PC-3 (cell line): ENCODE measurements at regions not wholly inside any gene's neighbourhood (a gene's known extent, or its start where the extent isn't known, plus 50 kb on each side); places are given as distances from the start of the nearest gene placed in this dataset.

Experiments
- ATAC-seq: fragments of 200-7000 bp; cut with Tn5 transposase; 2 replicates; pipeline ENCODE4 v1.9.1; 2020; ENCODE audit warnings: mild to moderate bottlenecking, moderate library complexity
- BruUV-seq: library from RNA; stranded (reverse); fragments of 400-500 nt; replicated peaks from 2 replicates; lab custom pipeline; 2021; lab: Mats Ljungman, UMichigan
- CTCF ChIA-PET: fragments of 300-600 bp; sonication (Branson Sonifier 250); formaldehyde crosslinking; loops from one replicate; lab custom pipeline; 2022; ENCODE audit warnings: antibody characterized with exemption; lab: Charles Lee
- POLR2A ChIA-PET: fragments of 300-600 bp; sonication (Branson Sonifier 250); formaldehyde crosslinking; loops from one replicate; lab custom pipeline; 2022; ENCODE audit warnings: antibody characterized with exemption; ENCODE audit not compliant: unreplicated experiment; lab: Charles Lee
- DNase-seq: peaks from one replicate; pipeline ENCODE4 v3.0.0-alpha.2; 2015
- H2AFZ ChIP-seq: fragments of 300-600 bp; sonication (generic); 2 replicates; pipeline ENCODE4 v1.6.0; 2016; ENCODE audit warnings: antibody characterized with exemption, low read length
- H3F3A ChIP-seq: fragments of 300-600 bp; sonication (generic); one replicate; pipeline ENCODE4 v1.6.0; 2017; ENCODE audit warnings: antibody characterized with exemption, low read length, control low read depth, mild to moderate bottlenecking; ENCODE audit not compliant: unreplicated experiment
- H3K27ac ChIP-seq: fragments of 300-600 bp; sonication (generic); 2 replicates; pipeline ENCODE4 v1.5.1; 2016; ENCODE audit warnings: mild to moderate bottlenecking, low read length
- H3K27me3 ChIP-seq: fragments of 300-600 bp; sonication (generic); 2 replicates; pipeline ENCODE4 v1.6.1; 2016; ENCODE audit warnings: low read length, mixed read lengths
- H3K36me3 ChIP-seq: fragments of 300-600 bp; sonication (generic); 2 replicates; pipeline ENCODE4 v1.6.1; 2016; ENCODE audit warnings: low read depth, mixed run types, low read length, mixed read lengths
- H3K4me1 ChIP-seq: fragments of 300-600 bp; sonication (generic); 2 replicates; pipeline ENCODE4 v1.5.1; 2016; ENCODE audit warnings: low read length; ENCODE audit not compliant: insufficient read depth
- H3K4me2 ChIP-seq: fragments of 300-600 bp; sonication (generic); 2 replicates; pipeline ENCODE4 v1.6.0; 2016; ENCODE audit warnings: low read length
- H3K4me3 ChIP-seq: fragments of 300-600 bp; sonication (generic); 2 replicates; pipeline ENCODE4 v1.5.1; 2016; ENCODE audit warnings: mild to moderate bottlenecking, low read length, mixed read lengths
- H3K79me2 ChIP-seq: fragments of 300-600 bp; sonication (generic); 2 replicates; pipeline ENCODE4 v1.6.1; 2017; ENCODE audit warnings: low read length, mixed read lengths
- H3K9ac ChIP-seq: fragments of 300-600 bp; sonication (generic); 2 replicates; pipeline ENCODE4 v1.6.0; 2016; ENCODE audit warnings: mild to moderate bottlenecking, low read length
- H3K9me2 ChIP-seq: fragments of 300-600 bp; sonication (generic); replicated peaks from 2 replicates; pipeline ENCODE4 v1.6.1; 2016; ENCODE audit warnings: mixed run types, low read length, mixed read lengths
- H3K9me3 ChIP-seq: fragments of 300-600 bp; sonication (generic); 2 replicates; pipeline ENCODE4 v1.6.1; 2016; ENCODE audit warnings: low read length, mixed read lengths
- H4K20me1 ChIP-seq: fragments of 300-600 bp; sonication (generic); 2 replicates; pipeline ENCODE4 v1.6.1; 2016; ENCODE audit warnings: low read length, mixed read lengths
- EZH2 ChIP-seq: fragments of 300-600 bp; sonication (generic); IDR thresholded peaks from one replicate; pipeline ENCODE4 v1.6.1; 2017; ENCODE audit warnings: antibody characterized with exemption, mild to moderate bottlenecking, low read length; ENCODE audit not compliant: unreplicated experiment
- EZH2phosphoT487 ChIP-seq: fragments of 300-600 bp; sonication (generic); IDR thresholded peaks from 2 replicates; pipeline ENCODE4 v1.6.1; 2018; ENCODE audit warnings: mild to moderate bottlenecking, antibody characterized with exemption, low read length, borderline replicate concordance
- intact Hi-C: fragments of 100-400 bp; cut with micrococcal nuclease; formaldehyde crosslinking; loops from 2 replicates; pipeline ENCODE4 v1.9.0; 2023
- TF ChIP-seq, protein P1 (sequence below): fragments of 300-600 bp; sonication (generic); conservative IDR thresholded peaks from 2 replicates; pipeline ENCODE4 v1.5.1; 2017; ENCODE audit warnings: antibody characterized with exemption, low read depth, mild to moderate bottlenecking, low read length

DNA sequence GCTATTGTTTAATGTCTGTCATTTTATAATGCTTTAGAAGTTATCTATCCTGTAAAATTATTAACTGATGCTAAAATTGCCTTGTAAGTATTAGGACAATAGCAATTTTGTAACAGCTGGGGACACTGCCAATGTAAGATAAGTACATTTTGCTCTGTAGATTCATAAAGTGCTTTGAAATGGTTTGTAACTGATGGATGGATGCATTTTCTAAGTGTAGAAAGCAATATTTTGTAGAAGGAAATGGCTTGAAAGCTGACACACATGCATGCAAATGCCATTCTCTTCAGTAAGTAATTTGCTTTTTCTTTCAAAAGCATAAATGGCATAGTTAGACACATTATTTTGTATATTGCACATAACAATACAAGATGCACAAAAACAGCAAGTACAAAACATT lies 129.8 kb downstream of the FOXG1 start:
- no peak for DNase-seq
- intact Hi-C loops = no loop called here
- H3K9me3 ChIP-seq = no peaks in the 10 kb centered on the region
- H3K36me3 ChIP-seq = no peaks in the 10 kb centered on the region
- no peak overlapping the region for H3K9ac ChIP-seq
- H3K27me3 ChIP-seq = peaks cover 35% of the 10 kb centered on the region
- no TSS peak for BruUV-seq
- H2AFZ ChIP-seq = no peak overlapping the region
- no peaks in the 10 kb centered on the region for H3K4me1 ChIP-seq
- ChIA-PET CTCF (no interaction called here), POLR2A (no interaction called here)
- H3K4me3 ChIP-seq = no peak overlapping the region
- ATAC-seq = no peak
- no peaks in the 10 kb centered on the region for H4K20me1 ChIP-seq
- no peak overlapping the region for H3K4me2 ChIP-seq
- no peak overlapping the region for H3K27ac ChIP-seq
- H3K79me2 ChIP-seq = no peaks in the 10 kb centered on the region
- no peaks in the 10 kb centered on the region for H3K9me2 ChIP-seq
- H3F3A ChIP-seq = no peaks in the 10 kb centered on the region
- TF ChIP-seq EZH2phosphoT487 (no peak), EZH2 (no peak)
- TF ChIP-seq, protein P1, sequence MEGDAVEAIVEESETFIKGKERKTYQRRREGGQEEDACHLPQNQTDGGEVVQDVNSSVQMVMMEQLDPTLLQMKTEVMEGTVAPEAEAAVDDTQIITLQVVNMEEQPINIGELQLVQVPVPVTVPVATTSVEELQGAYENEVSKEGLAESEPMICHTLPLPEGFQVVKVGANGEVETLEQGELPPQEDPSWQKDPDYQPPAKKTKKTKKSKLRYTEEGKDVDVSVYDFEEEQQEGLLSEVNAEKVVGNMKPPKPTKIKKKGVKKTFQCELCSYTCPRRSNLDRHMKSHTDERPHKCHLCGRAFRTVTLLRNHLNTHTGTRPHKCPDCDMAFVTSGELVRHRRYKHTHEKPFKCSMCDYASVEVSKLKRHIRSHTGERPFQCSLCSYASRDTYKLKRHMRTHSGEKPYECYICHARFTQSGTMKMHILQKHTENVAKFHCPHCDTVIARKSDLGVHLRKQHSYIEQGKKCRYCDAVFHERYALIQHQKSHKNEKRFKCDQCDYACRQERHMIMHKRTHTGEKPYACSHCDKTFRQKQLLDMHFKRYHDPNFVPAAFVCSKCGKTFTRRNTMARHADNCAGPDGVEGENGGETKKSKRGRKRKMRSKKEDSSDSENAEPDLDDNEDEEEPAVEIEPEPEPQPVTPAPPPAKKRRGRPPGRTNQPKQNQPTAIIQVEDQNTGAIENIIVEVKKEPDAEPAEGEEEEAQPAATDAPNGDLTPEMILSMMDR = no peak

DNA sequence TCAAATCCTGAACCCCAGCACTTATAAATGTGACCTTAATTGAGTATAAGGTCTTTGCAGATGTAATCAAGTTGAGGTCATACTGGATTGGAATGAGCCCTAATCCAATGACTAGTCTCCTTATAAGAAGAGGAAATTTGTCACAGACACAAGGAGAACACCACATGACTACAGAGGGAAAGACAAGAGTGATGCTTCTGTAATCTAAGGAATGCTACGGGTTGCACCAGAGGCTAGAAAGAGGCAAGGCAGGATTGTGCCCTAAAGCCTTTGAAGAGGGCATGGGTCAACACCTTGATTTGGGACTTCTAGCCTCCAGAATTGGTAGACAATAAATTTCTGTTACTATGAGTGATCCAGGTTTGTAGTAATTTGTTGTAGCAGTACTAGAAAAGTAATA lies 135.0 kb downstream of the FOXG1 start:
- TF ChIP-seq, protein P1 = no peak
- TF ChIP-seq EZH2phosphoT487 (no peak), EZH2 (no peak)

DNA sequence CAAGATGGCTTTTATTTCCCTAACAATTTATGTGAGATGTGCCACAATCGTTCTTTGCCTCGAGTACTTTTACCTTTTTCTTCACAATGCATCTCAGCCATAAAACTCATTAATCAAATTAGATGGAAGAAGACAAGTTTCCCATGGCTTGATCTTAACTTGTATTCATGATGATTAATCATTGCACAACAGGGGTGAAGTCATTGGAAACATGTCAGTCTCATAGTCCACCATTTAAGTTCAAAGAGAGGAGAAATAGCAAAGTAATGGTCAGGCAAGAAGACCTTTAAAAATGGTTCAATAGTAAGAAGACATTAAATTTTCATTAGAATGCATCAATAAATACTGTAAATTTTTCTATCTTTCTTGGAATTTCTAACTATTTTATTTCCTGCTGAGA lies 136.3 kb downstream of the FOXG1 start:
- H2AFZ ChIP-seq = no peak overlapping the region
- CTCF ChIA-PET = no interaction called here
- intact Hi-C loops = no loop called here

More for the DNA sequence above, 135.0 kb downstream of the FOXG1 start:
- Histone ChIP-seq H3K4me2 (no peak overlapping the region), H3K9me3 (no peaks in the 10 kb centered on the region), H3K4me1 (no peaks in the 10 kb centered on the region), H3K36me3 (no peaks in the 10 kb centered on the region), H3K27ac (no peak overlapping the region), H3K9me2 (no peaks in the 10 kb centered on the region), H3K4me3 (no peak overlapping the region), H3K27me3 (peaks cover 16% of the 10 kb centered on the region), H2AFZ (no peak overlapping the region), H3F3A (no peaks in the 10 kb centered on the region), H3K9ac (no peak overlapping the region), H4K20me1 (no peaks in the 10 kb centered on the region), H3K79me2 (no peaks in the 10 kb centered on the region)
- ATAC-seq (no peak), DNase-seq (no peak)
- CTCF ChIA-PET = no interaction called here
- intact Hi-C loops = no loop called here
- POLR2A ChIA-PET = no interaction called here
- BruUV-seq = no TSS peak

More for the DNA sequence above, 136.3 kb downstream of the FOXG1 start:
- Histone ChIP-seq H3K36me3 (no peaks in the 10 kb centered on the region), H3K27ac (no peak overlapping the region), H3K9me2 (no peaks in the 10 kb centered on the region), H4K20me1 (no peaks in the 10 kb centered on the region), H3K79me2 (no peaks in the 10 kb centered on the region), H3K9ac (no peak overlapping the region), H3K4me1 (no peaks in the 10 kb centered on the region), H3K4me3 (no peak overlapping the region), H3K27me3 (peaks cover 11% of the 10 kb centered on the region), H3K4me2 (no peak overlapping the region), H3F3A (no peaks in the 10 kb centered on the region), H3K9me3 (no peaks in the 10 kb centered on the region)
- ATAC-seq (no peak), DNase-seq (no peak)
- no TSS peak for BruUV-seq
- TF ChIP-seq, protein P1 = no peak
- TF ChIP-seq EZH2 (no peak), EZH2phosphoT487 (no peak)
- POLR2A ChIA-PET = no interaction called here
